KBM-7 (cell line): ENCODE measurements at regions not wholly inside any gene's neighbourhood (a gene's known extent, or its start where the extent isn't known, plus 50 kb on each side); places are given as distances from the start of the nearest gene placed in this dataset.
A peak's percentile ranks its signal among the peaks of the same experiment; 100 is the strongest.

Source experiments
- DNase-seq: peaks from one replicate; pipeline ENCODE4 v3.0.0-alpha.2; 2015
- in situ Hi-C: fragments of 300-500 bp; cut with MboI; formaldehyde crosslinking; loops from 2 replicates; pipeline ENCODE4 v1.14.3; 2020; ENCODE audit warnings: low sequenced_read_pairs, low pct_unique_long_range_greater_than_20kb, mixed read lengths

- in situ Hi-C loops = no loop called here
- DNase-seq = no peak
Measured at GRCh38 chr16:73739049-73739769, 557.4 kb upstream of the PSMD7 start.

- no peak for DNase-seq
- in situ Hi-C loops = no loop called here
Measured at GRCh38 chr16:73738266-73738665, 558.3 kb upstream of the PSMD7 start.

DNA sequence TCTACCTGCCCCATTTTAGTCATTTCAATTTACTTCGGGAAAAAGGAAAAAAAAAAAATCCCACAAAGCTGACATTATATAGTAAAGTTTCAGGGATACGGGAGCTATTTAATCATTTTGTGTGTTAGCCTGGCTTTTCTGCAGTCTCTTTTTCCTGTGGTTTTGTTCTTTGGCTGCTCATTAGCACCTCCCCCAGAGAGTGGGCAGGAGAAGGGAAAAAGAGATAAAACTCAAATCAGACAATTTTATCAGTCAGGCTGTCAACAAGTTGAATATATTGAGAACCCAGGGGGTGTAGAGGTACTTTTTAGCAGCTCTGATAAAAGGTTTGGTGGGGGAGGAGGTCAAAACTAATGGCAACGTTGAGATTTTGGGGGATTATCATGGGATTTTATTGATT is 559.0 kb upstream of the PSMD7 start:
- no peak for DNase-seq
- in situ Hi-C loops = no loop called here

GRCh38 chr16:73735954-73736353 is 560.7 kb upstream of the PSMD7 start:
- no peak for DNase-seq

DNA sequence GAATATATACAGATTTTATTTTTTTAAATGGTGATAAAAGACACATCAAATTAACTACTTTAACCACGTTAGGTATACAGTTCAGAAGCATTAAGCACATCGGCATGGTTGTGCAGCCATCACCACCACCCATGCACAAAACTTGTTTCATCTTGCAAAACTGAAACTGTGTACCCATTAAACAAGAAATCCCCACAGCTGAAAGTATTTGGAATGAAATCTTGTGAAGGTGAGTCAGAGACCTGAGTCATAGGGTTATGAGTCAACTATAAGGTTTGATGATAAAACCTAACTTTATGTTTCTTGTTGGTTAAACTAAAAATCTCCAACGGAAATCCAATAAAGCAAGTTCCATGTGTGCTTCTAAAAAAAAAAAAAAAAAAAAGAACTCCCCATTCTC is 561.6 kb upstream of the PSMD7 start:
- in situ Hi-C loops = no loop called here
- DNase-seq = no peak

More at GRCh38 chr16:73735954-73736353, 560.7 kb upstream of the PSMD7 start:
- in situ Hi-C loops = no loop called here

DNA sequence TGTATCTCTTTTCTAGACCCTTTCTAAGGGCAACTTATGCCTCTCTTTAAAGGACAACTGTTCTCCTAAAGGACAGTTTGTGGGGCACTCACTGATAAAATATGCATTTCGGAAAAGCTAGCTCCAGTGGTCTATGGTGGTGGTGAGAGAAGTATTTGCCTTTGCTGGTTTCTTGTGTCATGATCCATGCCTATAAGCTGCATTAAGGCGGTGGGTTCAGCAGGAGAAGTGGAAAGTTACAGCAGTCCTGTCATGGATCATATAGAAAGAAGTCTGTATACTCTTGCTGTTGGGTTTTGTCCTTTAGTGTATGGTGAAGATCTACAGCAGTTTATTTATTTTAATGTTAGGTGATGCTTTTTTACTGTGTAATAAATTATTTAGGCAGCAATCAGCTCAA is 563.9 kb upstream of the PSMD7 start:
- DNase-seq = no peak
- in situ Hi-C loops = no loop called here

DNA sequence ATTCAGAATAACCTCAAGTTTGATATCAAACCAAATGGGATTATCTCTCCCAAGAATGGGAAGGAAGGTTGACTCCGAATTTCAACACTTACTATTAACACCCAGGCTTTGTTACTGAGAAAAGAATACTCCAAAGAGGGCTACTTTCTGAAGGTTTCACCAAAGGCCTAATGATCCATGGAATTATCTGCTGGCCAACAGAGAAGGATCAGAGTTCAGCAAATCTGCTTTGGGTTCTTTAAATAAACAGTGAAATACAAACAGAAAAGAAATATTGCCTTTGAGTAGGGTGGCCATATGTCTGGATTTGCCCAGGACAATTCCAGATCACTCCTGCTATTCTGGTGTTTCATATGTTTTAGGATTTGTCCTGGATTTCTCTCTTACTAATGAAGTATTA is 564.5 kb upstream of the PSMD7 start:
- DNase-seq = no peak
- in situ Hi-C loops = no loop called here

DNA sequence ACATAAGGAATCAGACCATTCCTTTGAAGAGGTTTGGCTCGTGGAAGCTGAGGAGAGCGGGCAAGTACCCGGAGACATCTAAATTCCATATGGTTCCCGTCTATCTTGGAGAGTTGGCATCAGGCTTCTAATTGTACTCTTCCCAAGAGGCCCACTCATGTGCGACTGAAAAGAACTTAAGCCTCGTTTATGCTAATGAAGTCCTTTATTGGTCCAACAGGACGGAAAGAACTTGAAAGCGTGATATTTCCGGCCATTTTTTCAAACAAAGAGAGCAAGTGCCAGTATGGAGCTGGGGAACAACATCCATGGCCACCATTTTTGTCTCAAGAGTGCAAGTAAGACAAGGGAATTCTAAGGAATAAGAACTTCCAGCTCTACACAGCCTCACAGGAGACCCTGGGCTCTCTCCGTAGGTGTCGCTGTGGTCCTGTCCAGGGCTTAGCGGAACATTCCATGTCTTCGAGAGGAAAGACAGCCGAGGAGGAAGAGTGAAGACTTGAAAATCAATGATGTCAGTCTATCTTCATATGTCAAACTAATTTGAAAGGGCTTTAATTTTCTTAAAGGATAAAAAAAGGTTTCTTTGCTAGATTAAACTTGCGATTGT is 566.0 kb upstream of the PSMD7 start:
- no peak for DNase-seq
- in situ Hi-C loops = no loop called here

DNA sequence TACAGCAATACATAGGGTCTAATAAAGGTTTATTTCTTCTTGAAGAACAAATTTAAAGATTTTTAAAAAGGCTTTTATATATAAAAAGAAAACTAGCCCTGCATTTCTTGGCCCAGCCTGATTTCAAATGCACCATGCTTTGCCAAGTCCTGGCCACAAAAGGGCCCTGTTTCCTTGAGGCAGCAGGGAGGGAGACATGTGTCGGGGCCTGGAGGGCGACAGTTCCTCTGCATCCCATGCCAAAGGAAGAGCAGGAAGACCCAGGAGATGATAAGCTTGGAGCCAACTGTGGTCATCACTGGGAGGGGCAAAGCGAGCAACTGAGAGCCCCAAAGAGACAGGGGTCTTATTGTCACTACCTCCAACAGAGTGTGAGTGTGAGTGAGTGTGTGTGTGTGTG is 571.5 kb upstream of the PSMD7 start:
- no peak for DNase-seq
- in situ Hi-C loops = no loop called here

DNA sequence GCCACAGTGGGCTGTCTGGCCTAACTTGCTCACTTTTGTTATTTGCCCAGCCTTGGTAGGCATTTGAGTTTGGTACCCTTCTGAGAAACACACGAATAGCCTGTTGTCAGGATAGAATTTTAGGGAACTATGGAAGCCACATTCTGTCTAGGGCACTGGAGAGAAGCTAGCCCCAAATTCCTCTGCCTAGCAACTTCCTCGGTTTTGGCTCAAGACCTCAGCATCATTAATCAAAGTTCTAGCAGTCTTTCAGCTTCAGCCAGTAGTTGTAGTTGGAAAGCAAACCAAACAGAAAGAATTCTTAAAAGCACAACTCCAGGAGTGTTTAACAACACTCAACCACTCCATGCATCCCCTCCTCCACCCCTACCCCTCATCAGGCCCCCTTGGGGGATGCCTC is 572.1 kb upstream of the PSMD7 start:
- no peak for DNase-seq
- in situ Hi-C loops = no loop called here

- in situ Hi-C loops = no loop called here
- DNase-seq = no peak
Measured at GRCh38 chr16:73717266-73717974, 579.2 kb upstream of the PSMD7 start.

- no peak for DNase-seq
- in situ Hi-C loops = no loop called here
Measured at GRCh38 chr16:73714976-73715375, 581.6 kb upstream of the PSMD7 start.

DNA sequence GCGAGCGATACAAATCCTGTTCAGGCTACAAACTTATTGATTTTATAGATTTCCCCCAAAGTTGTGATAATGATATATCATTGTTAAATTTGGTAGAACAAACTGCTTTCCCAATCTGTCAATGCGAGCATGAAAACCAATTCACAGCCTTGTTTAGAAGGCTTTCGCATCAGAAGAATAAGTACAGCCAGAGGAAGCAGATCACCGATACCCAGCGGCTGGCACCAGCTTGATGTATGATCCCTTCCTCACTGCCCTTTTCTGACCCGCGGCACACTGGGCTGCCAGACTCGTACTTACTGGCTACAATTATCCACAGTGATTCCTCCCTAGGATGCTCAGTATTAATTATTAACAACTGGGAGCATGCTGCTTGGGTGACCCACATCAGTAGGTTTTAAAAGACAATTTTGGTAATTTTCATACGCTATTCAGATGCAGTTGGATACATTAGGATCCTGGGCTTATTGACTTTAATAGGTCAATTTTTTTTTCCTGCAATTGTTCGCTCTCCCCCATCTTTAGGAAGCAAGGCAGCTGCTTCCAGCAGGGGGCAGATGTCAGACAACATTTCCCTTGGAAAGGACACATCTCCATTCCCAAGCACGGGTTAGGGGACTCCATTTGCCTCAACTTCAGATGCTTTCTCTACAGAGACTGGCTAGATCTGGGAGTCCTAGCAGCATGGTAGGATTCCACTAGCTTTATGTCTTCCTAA is 582.7 kb upstream of the PSMD7 start:
- in situ Hi-C loops = no loop called here
- peak; percentile 26 for DNase-seq

DNA sequence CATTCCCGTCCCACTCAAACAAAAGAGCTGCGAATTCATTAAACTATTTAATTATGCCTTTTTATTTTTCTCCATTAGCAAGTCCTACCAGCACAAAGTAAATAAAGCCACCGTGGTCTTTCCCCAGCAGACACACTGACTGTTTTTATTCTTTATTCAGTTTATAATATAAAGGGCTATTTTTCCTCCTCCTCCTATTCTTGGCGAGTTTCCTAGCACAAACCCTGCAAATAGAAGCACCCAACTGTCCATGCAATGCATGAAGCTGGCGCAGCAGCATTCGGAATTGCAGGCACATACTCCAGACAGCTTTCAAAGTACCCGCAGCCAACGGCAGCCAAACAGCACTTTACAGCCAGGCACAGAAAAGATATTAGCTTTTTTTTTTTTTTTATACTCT is 583.4 kb upstream of the PSMD7 start:
- in situ Hi-C loops = no loop called here
- DNase-seq = no peak

DNA sequence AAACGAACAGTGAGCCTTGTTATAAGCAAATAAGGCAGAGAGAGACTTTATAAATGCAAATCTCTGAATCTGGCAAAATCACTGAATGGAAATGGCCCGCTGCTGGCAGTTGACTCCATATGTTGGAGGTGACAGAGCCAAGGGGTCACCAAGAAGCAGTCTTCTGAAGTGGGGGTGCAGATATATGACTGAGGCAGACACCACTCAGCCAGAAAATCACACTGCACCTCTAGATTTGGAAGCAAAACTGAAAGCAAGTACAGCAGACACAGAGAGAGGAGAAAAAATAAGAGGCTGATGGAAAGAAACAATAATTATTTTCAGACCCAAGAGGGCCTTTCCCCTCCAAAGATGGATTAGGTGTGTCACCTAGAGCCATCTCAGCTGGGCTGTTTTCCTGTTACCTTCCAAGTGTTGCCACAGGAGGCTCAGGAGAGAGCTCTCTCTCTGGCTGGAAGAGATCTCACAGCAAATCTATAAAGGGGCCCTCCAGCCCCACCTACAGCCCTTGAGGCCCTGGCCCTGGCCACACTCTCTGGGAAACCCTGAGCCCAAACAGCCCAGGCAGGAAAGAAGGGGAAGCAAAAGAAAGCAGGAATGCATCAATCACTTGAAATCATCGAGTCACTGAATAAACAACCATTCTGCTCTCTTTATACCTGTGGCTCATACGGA is 585.1 kb upstream of the PSMD7 start:
- DNase-seq = no peak
- in situ Hi-C loops = no loop called here

GRCh38 chr16:73710526-73710925 is 586.1 kb upstream of the PSMD7 start:
- in situ Hi-C loops = no loop called here
- no peak for DNase-seq

DNA sequence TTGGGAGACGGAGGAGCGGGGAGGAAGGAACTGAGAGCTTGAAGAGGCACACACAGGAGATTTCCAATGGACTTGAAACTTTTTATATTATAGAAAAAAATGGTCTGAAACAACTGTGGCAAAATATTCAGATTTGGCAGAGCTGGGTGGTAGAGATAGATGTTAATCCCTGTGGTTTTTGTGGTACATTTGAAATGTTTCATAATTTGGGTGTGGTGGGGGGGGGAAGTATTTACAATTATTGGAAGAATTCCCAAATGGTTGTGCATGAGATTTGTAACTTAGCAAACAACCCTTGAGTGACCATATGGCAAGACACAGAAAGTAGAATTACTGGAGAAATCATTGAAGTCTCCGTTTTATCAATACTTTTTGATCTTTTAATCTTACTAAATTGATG is 588.8 kb upstream of the PSMD7 start:
- in situ Hi-C loops = no loop called here
- DNase-seq = no peak

- in situ Hi-C loops = no loop called here
- no peak for DNase-seq
Measured at GRCh38 chr16:73703891-73704290, 592.7 kb upstream of the PSMD7 start.

- in situ Hi-C loops = no loop called here
- DNase-seq = no peak
Measured at GRCh38 chr16:73697336-73697735, 599.3 kb upstream of the PSMD7 start.
